ENCODE measurements at regions not wholly inside any gene's neighbourhood (a gene's known extent, or its start where the extent isn't known, plus 50 kb on each side); places are given as distances from the start of the nearest gene placed in this dataset.

- TF ChIP-seq CTCF (IDR thresholded peaks at IDR 0.05) (no peak), POLR2A (IDR thresholded peaks at IDR 0.05; ENCODE audit: low read depth) (no peak), POLR2AphosphoS5 (IDR thresholded peaks at IDR 0.05) (no peak)
These were observed 603.3 kb downstream of the PTPRC start for GRCh38 chr1:199242147-199242546.
